Colonic mucosa (tissue), 4 donors: ENCODE measurements at regions not wholly inside any gene's neighbourhood (a gene's known extent, or its start where the extent isn't known, plus 50 kb on each side); places are given as distances from the start of the nearest gene placed in this dataset.

Experiments
- DNase-seq: peaks from one replicate; pipeline ENCODE4 v3.0.0-alpha.2; 2020
- H3K27ac ChIP-seq: fragments of 200-600 bp; one replicate; pipeline ENCODE4 v1.8.0; 2021
- H3K27me3 ChIP-seq: fragments of 200-600 bp; one replicate; pipeline ENCODE4 v1.8.0; 2021
- H3K36me3 ChIP-seq: fragments of 200-600 bp; one replicate; pipeline ENCODE4 v1.8.0; 2021
- H3K4me1 ChIP-seq: fragments of 200-600 bp; one replicate; pipeline ENCODE4 v1.8.0; 2021; ENCODE audit warnings: mild to moderate bottlenecking
- H3K4me3 ChIP-seq: fragments of 200-600 bp; one replicate; pipeline ENCODE4 v1.8.0; 2021
- H3K9ac ChIP-seq, 2 donors: one replicate each; pipeline ENCODE4 v1.7.0; 2013; ENCODE audit warnings: control low read depth in 2 of 2, low read depth in 2 of 2, low read length in 2 of 2
- H3K9me3 ChIP-seq: fragments of 200-600 bp; one replicate; pipeline ENCODE4 v1.8.0; 2021
- CTCF ChIP-seq: fragments of 200-600 bp; IDR thresholded peaks from one replicate; pipeline ENCODE4 v1.8.0; 2022; ENCODE audit warnings: antibody characterized with exemption, mild to moderate bottlenecking
- intact Hi-C: fragments of 100-400 bp; cut with DNase I; formaldehyde crosslinking; loops from one replicate; pipeline ENCODE4 v1.14.1; 2022
- donor health status: healthy.
- donor health status: DM: no; HTN: no; CAD: no.
- donor health status: DM: no; HTN: no; CAD: no.

- H3K9ac ChIP-seq: no peak overlapping the region
- H3K27me3 ChIP-seq: no peaks in the 10 kb centered on the region
- no peak overlapping the region for H3K27ac ChIP-seq
- H3K4me1 ChIP-seq: no peaks in the 10 kb centered on the region
- intact Hi-C loops: no loop called here
- no peak overlapping the region for H3K4me3 ChIP-seq
- no peaks in the 10 kb centered on the region for H3K9me3 ChIP-seq
- TF ChIP-seq CTCF: no peak
- no peaks in the 10 kb centered on the region for H3K36me3 ChIP-seq
- DNase-seq: no peak
Measured at GRCh38 chr6:14192216-14192788, 74.7 kb downstream of the CD83 start.

- no peaks in the 10 kb centered on the region for H3K4me1 ChIP-seq
- H3K4me3 ChIP-seq: no peak overlapping the region
- H3K27me3 ChIP-seq: no peaks in the 10 kb centered on the region
- H3K27ac ChIP-seq: no peak overlapping the region
- intact Hi-C loops: no loop called here
- no peak for DNase-seq
- H3K9me3 ChIP-seq: no peaks in the 10 kb centered on the region
- H3K36me3 ChIP-seq: no peaks in the 10 kb centered on the region
- no peak for TF ChIP-seq CTCF
- no peak overlapping the region for H3K9ac ChIP-seq
Measured at GRCh38 chr6:14193524-14193923, 76.0 kb downstream of the CD83 start.

GRCh38 chr6:14194483-14194882, 76.9 kb downstream of the CD83 start:
- intact Hi-C loops: no loop called here
- no peaks in the 10 kb centered on the region for H3K9me3 ChIP-seq
- no peak for DNase-seq
- H3K4me3 ChIP-seq: no peak overlapping the region
- no peak overlapping the region for H3K9ac ChIP-seq
- no peaks in the 10 kb centered on the region for H3K4me1 ChIP-seq
- no peak overlapping the region for H3K27ac ChIP-seq
- no peaks in the 10 kb centered on the region for H3K27me3 ChIP-seq
- no peaks in the 10 kb centered on the region for H3K36me3 ChIP-seq
- no peak for TF ChIP-seq CTCF

- Histone ChIP-seq H3K27ac (no peak overlapping the region), H3K36me3 (no peaks in the 10 kb centered on the region), H3K4me3 (no peak overlapping the region), H3K9me3 (no peaks in the 10 kb centered on the region), H3K9ac (no peak overlapping the region), H3K4me1 (no peaks in the 10 kb centered on the region), H3K27me3 (no peaks in the 10 kb centered on the region)
- intact Hi-C loops: no loop called here
- no peak for TF ChIP-seq CTCF
- DNase-seq: no peak
Measured at GRCh38 chr6:14194976-14195375, 77.4 kb downstream of the CD83 start.

- Histone ChIP-seq H3K4me1 (no peaks in the 10 kb centered on the region), H3K9ac (no peak overlapping the region), H3K27ac (no peak overlapping the region), H3K27me3 (no peaks in the 10 kb centered on the region), H3K9me3 (no peaks in the 10 kb centered on the region), H3K4me3 (no peak overlapping the region), H3K36me3 (no peaks in the 10 kb centered on the region)
- no peak for TF ChIP-seq CTCF
- intact Hi-C loops: no loop called here
- DNase-seq: no peak
Measured at GRCh38 chr6:14196026-14196425, 78.5 kb downstream of the CD83 start.

- no peak for TF ChIP-seq CTCF
- intact Hi-C loops: no loop called here
- H3K4me1 ChIP-seq: no peaks in the 10 kb centered on the region
Measured at GRCh38 chr6:14197118-14197517, 79.5 kb downstream of the CD83 start.

More at GRCh38 chr6:14197118-14197517, 79.5 kb downstream of the CD83 start:
- Histone ChIP-seq H3K27ac (no peak overlapping the region), H3K27me3 (no peaks in the 10 kb centered on the region), H3K4me3 (no peak overlapping the region), H3K36me3 (no peaks in the 10 kb centered on the region), H3K9ac (no peak overlapping the region), H3K9me3 (no peaks in the 10 kb centered on the region)
- no peak for DNase-seq
